Vagina (tissue), 2 donors: ENCODE measurements at regions not wholly inside any gene's neighbourhood (a gene's known extent, or its start where the extent isn't known, plus 50 kb on each side); places are given as distances from the start of the nearest gene placed in this dataset.

Experiments used
- POLR2A ChIP-seq, 2 donors: fragments of 450-650 bp; IDR thresholded peaks; one replicate each; pipeline ENCODE4 v1.6.1; 2017; ENCODE audit warnings: antibody characterized with exemption in 2 of 2, mild to moderate bottlenecking in 2 of 2, moderate library complexity in 2 of 2
- TF ChIP-seq, protein P1 (sequence below), 3 experiments: fragments of 450-650 bp in 2 of 3; fragments of 200-600 bp in 1 of 3; sonication (generic) in 1 of 3; IDR thresholded peaks; one replicate each; pipeline ENCODE4 v1.5.1; 2017 to 2019; ENCODE audit warnings: antibody characterized with exemption in 3 of 3, mild to moderate bottlenecking in 2 of 3, moderate library complexity in 2 of 3

DNA sequence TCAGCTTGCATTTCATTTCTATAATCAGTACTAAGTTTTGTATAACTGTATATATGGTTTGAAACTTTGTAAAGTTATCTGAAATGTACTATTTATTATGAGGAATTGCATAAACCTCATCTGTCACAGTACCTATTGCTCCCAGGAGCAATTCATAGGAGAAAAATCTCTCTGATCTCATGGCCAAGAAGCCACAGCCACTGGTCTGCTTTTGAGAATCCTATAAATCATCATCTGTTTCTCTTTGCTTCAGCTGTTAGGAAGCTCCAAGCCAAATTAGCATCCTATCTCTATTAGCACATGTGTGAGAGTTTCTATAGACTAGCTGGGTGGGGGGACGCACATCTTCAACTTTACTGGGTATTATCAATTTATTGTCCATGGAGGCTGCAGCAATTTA is 210.3 kb downstream of the CYP26B1 start:
- TF ChIP-seq, protein P1, sequence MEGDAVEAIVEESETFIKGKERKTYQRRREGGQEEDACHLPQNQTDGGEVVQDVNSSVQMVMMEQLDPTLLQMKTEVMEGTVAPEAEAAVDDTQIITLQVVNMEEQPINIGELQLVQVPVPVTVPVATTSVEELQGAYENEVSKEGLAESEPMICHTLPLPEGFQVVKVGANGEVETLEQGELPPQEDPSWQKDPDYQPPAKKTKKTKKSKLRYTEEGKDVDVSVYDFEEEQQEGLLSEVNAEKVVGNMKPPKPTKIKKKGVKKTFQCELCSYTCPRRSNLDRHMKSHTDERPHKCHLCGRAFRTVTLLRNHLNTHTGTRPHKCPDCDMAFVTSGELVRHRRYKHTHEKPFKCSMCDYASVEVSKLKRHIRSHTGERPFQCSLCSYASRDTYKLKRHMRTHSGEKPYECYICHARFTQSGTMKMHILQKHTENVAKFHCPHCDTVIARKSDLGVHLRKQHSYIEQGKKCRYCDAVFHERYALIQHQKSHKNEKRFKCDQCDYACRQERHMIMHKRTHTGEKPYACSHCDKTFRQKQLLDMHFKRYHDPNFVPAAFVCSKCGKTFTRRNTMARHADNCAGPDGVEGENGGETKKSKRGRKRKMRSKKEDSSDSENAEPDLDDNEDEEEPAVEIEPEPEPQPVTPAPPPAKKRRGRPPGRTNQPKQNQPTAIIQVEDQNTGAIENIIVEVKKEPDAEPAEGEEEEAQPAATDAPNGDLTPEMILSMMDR (IDR thresholded peaks at IDR 0.05), result no peak
- no peak for TF ChIP-seq POLR2A (IDR thresholded peaks at IDR 0.05)
